ENCODE measurements at regions not wholly inside any gene's neighbourhood (a gene's known extent, or its start where the extent isn't known, plus 50 kb on each side); places are given as distances from the start of the nearest gene placed in this dataset.

DNA sequence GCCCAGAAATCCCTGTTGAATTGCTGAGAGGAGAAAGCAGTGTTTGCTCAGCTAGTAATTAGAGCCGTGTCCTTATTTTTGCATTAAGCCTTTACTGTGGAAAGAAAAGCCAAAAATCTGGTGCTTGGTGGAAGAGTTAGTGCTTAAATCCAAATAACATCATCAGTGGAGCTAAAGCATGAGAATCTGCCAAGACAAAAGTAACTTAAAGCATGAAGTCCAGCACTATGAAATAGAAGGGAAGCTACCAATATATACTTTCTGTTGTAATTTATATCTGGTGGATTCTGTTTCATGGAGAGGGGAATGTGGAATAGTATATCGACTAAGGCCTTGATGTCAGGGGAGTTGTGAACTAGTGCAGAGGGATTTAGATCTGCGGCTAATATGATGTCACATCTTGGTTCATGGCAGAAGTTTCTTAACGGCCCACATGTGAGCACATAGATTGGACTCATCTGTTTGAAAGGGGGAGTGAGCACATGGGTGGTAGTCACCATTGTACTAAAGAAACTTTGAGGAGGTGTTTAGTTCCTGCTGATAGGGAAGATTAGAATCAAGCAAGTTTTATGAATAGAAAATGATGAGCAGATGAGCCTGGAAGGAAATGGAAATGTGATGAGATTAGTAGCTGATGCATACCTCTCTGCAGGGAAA, 224.4 kb upstream of the MTNR1B start:
- 8 to 14% methylated on average over 4 of the region's 4 CpGs for WGBS, 2 experiments (ENCODE audit: low coverage in 1 of 2, low lambda C conversion rate in 2 of 2, missing lambda C conversion rate in 2 of 2)
- Histone ChIP-seq H3K9ac (no peak overlapping the region), H3K9me2 (ENCODE audit: insufficient read depth) (no peaks in the 10 kb centered on the region; the same call in 1 of the 2 replicates), H3K36me3 (ENCODE audit: low read depth) (no peaks in the 10 kb centered on the region), H3K4me1 (ENCODE audit: insufficient read depth) (no peaks in the 10 kb centered on the region), H3F3A (ENCODE audit: insufficient read depth) (no peaks in the 10 kb centered on the region), H4K20me1 (ENCODE audit: insufficient read depth) (no peaks in the 10 kb centered on the region), H3K27ac (no peak overlapping the region), H3K9me3 (ENCODE audit: low read depth) (no peaks in the 10 kb centered on the region), H3K4me3 (no peak overlapping the region), H2AFZ (no peak overlapping the region), H3K79me2 (ENCODE audit: insufficient read depth) (no peaks in the 10 kb centered on the region), H3K27me3 (replicated peaks; ENCODE audit: insufficient read depth) (no peaks in the 10 kb centered on the region), H3K4me2 (ENCODE audit: unreplicated experiment) (no peak overlapping the region)
- no peak for DNase-seq
- in situ Hi-C loops (cut with MboI): no loop called here
- TF ChIP-seq EZH2phosphoT487 (IDR thresholded peaks at IDR 0.05; ENCODE audit: insufficient read depth, low read depth) (no peak), EZH2 (IDR thresholded peaks at IDR 0.05; ENCODE audit: insufficient read depth, poor library complexity, severe bottlenecking) (no peak)

- H3K4me2 ChIP-seq (ENCODE audit: unreplicated experiment): no peak overlapping the region
- H3K36me3 ChIP-seq (ENCODE audit: low read depth): no peaks in the 10 kb centered on the region
- no peaks in the 10 kb centered on the region for H3K27me3 ChIP-seq (replicated peaks; ENCODE audit: insufficient read depth)
- no peak overlapping the region for H3K27ac ChIP-seq
- H3K9me2 ChIP-seq (ENCODE audit: insufficient read depth): no peaks in the 10 kb centered on the region
- H3K79me2 ChIP-seq (ENCODE audit: insufficient read depth): no peaks in the 10 kb centered on the region
- H3K4me1 ChIP-seq (ENCODE audit: insufficient read depth): no peaks in the 10 kb centered on the region
- H3K4me3 ChIP-seq: no peak overlapping the region
- no peaks in the 10 kb centered on the region for H3K9me3 ChIP-seq (ENCODE audit: low read depth)
- TF ChIP-seq EZH2 (IDR thresholded peaks at IDR 0.05; ENCODE audit: insufficient read depth, poor library complexity, severe bottlenecking) (no peak), EZH2phosphoT487 (IDR thresholded peaks at IDR 0.05; ENCODE audit: insufficient read depth, low read depth) (no peak)
- DNase-seq: no peak
- WGBS, 2 experiments (ENCODE audit: low coverage in 1 of 2, low lambda C conversion rate in 2 of 2, missing lambda C conversion rate in 2 of 2): 25 to 28% methylated on average over 5 of the region's 5 CpGs
- no peaks in the 10 kb centered on the region for H3F3A ChIP-seq (ENCODE audit: insufficient read depth)
- no peak overlapping the region for H3K9ac ChIP-seq
- H4K20me1 ChIP-seq (ENCODE audit: insufficient read depth): no peaks in the 10 kb centered on the region
- in situ Hi-C loops (cut with MboI): no loop called here
- no peak overlapping the region for H2AFZ ChIP-seq
These were observed 218.7 kb upstream of the MTNR1B start for GRCh38 chr11:92750794-92751193.

- WGBS, 2 experiments (ENCODE audit: low coverage in 1 of 2, low lambda C conversion rate in 2 of 2, missing lambda C conversion rate in 2 of 2): 3 to 7% methylated on average over 11 of the region's 11 CpGs
- H3K27ac ChIP-seq: no peak overlapping the region
- H3K79me2 ChIP-seq (ENCODE audit: insufficient read depth): no peaks in the 10 kb centered on the region
- H3K4me3 ChIP-seq: no peak overlapping the region
- TF ChIP-seq EZH2phosphoT487 (IDR thresholded peaks at IDR 0.05; ENCODE audit: insufficient read depth, low read depth) (no peak), EZH2 (IDR thresholded peaks at IDR 0.05; ENCODE audit: insufficient read depth, poor library complexity, severe bottlenecking) (no peak)
- DNase-seq: no peak
- no peaks in the 10 kb centered on the region for H3F3A ChIP-seq (ENCODE audit: insufficient read depth)
- no peaks in the 10 kb centered on the region for H3K4me1 ChIP-seq (ENCODE audit: insufficient read depth)
- H3K27me3 ChIP-seq (replicated peaks; ENCODE audit: insufficient read depth): no peaks in the 10 kb centered on the region
- H2AFZ ChIP-seq: no peak overlapping the region
- H3K9ac ChIP-seq: no peak overlapping the region
- in situ Hi-C loops (cut with MboI): no loop called here
- H3K4me2 ChIP-seq (ENCODE audit: unreplicated experiment): no peak overlapping the region
- H3K9me2 ChIP-seq (ENCODE audit: insufficient read depth): no peaks in the 10 kb centered on the region
- H4K20me1 ChIP-seq (ENCODE audit: insufficient read depth): no peaks in the 10 kb centered on the region
- no peaks in the 10 kb centered on the region for H3K36me3 ChIP-seq (ENCODE audit: low read depth)
- no peaks in the 10 kb centered on the region for H3K9me3 ChIP-seq (ENCODE audit: low read depth)
These were observed 217.9 kb upstream of the MTNR1B start for GRCh38 chr11:92751594-92751993.

DNA sequence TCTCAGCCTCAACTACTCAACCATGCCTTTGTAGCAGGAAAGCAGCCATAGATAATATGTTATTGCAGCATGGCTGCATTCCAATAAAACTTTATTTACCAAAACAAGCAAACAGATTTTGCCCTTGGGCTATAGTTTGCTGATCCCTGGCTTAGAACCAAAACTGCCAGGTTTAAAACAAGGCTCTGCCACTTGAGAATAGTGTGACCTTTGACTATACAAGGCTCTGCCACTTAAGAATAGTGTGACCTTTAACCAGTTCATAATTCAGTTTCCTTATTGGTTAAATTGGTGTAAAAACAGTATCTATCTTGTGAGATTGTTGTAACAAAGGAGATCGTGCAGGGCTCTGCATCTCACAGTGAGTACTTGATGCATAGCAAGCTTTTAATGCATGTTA, 217.3 kb upstream of the MTNR1B start:
- Histone ChIP-seq H3K36me3 (ENCODE audit: low read depth) (no peaks in the 10 kb centered on the region), H3K4me3 (no peak overlapping the region), H2AFZ (no peak overlapping the region), H4K20me1 (ENCODE audit: insufficient read depth) (no peaks in the 10 kb centered on the region), H3K9me3 (ENCODE audit: low read depth) (no peaks in the 10 kb centered on the region), H3K4me2 (ENCODE audit: unreplicated experiment) (no peak overlapping the region), H3K79me2 (ENCODE audit: insufficient read depth) (no peaks in the 10 kb centered on the region), H3F3A (ENCODE audit: insufficient read depth) (no peaks in the 10 kb centered on the region), H3K9me2 (ENCODE audit: insufficient read depth) (no peaks in the 10 kb centered on the region), H3K27me3 (replicated peaks; ENCODE audit: insufficient read depth) (no peaks in the 10 kb centered on the region), H3K9ac (no peak overlapping the region), H3K27ac (no peak overlapping the region), H3K4me1 (ENCODE audit: insufficient read depth) (no peaks in the 10 kb centered on the region)
- no peak for DNase-seq
- WGBS, 2 experiments (ENCODE audit: low coverage in 1 of 2, low lambda C conversion rate in 2 of 2, missing lambda C conversion rate in 2 of 2): 0 to 8% methylated on average over 1 of the region's 1 CpG
- in situ Hi-C loops (cut with MboI): no loop called here
- no peak for TF ChIP-seq EZH2 (IDR thresholded peaks at IDR 0.05; ENCODE audit: insufficient read depth, poor library complexity, severe bottlenecking)

GRCh38 chr11:92753161-92753560, 216.3 kb upstream of the MTNR1B start:
- 16 to 21% methylated on average over 3 of the region's 3 CpGs for WGBS, 2 experiments (ENCODE audit: low coverage in 1 of 2, low lambda C conversion rate in 2 of 2, missing lambda C conversion rate in 2 of 2)
- DNase-seq: peak; percentile 23

More at GRCh38 chr11:92753161-92753560, 216.3 kb upstream of the MTNR1B start:
- Histone ChIP-seq H3K9me2 (ENCODE audit: insufficient read depth) (no peaks in the 10 kb centered on the region), H3K9ac (no peak overlapping the region), H3K4me1 (ENCODE audit: insufficient read depth) (no peaks in the 10 kb centered on the region), H3K4me3 (no peak overlapping the region), H3K4me2 (ENCODE audit: unreplicated experiment) (no peak overlapping the region), H3F3A (ENCODE audit: insufficient read depth) (no peaks in the 10 kb centered on the region), H4K20me1 (ENCODE audit: insufficient read depth) (no peaks in the 10 kb centered on the region), H3K79me2 (ENCODE audit: insufficient read depth) (no peaks in the 10 kb centered on the region), H2AFZ (no peak overlapping the region), H3K9me3 (ENCODE audit: low read depth) (no peaks in the 10 kb centered on the region), H3K27me3 (replicated peaks; ENCODE audit: insufficient read depth) (no peaks in the 10 kb centered on the region), H3K36me3 (ENCODE audit: low read depth) (no peaks in the 10 kb centered on the region), H3K27ac (no peak overlapping the region)
- TF ChIP-seq EZH2phosphoT487 (IDR thresholded peaks at IDR 0.05; ENCODE audit: insufficient read depth, low read depth) (no peak), EZH2 (IDR thresholded peaks at IDR 0.05; ENCODE audit: insufficient read depth, poor library complexity, severe bottlenecking) (no peak)
- in situ Hi-C loops (cut with MboI): no loop called here

All from GM23248 (cell line).